Endodermal cell (in vitro differentiated cells): ENCODE measurements at regions not wholly inside any gene's neighbourhood (a gene's known extent, or its start where the extent isn't known, plus 50 kb on each side); places are given as distances from the start of the nearest gene placed in this dataset.

Experiments used
- DNase-seq: peaks from one replicate; pipeline ENCODE4 v3.0.0-alpha.2; 2017
- H3K27ac ChIP-seq: 2 replicates; pipeline ENCODE4 v1.5.1; 2013; ENCODE audit warnings: mild to moderate bottlenecking, low read depth, low read length, moderate library complexity
- H3K27me3 ChIP-seq: 2 replicates; pipeline ENCODE4 v1.6.1; 2013; ENCODE audit warnings: mild to moderate bottlenecking, low read length, moderate library complexity; ENCODE audit not compliant: insufficient read depth, control insufficient read depth, poor library complexity, severe bottlenecking
- H3K36me3 ChIP-seq: 2 replicates; pipeline ENCODE4 v1.7.0; 2013; ENCODE audit warnings: mild to moderate bottlenecking, low read length, moderate library complexity; ENCODE audit not compliant: control insufficient read depth, insufficient read depth
- H3K4me1 ChIP-seq: one replicate; pipeline ENCODE4 v1.7.0; 2013; ENCODE audit warnings: low read length; ENCODE audit not compliant: control insufficient read depth, insufficient read depth
- H3K4me3 ChIP-seq: 2 replicates; pipeline ENCODE4 v1.5.1; 2013; ENCODE audit warnings: mild to moderate bottlenecking, low read length, moderate library complexity
- H3K9ac ChIP-seq: 2 replicates; pipeline ENCODE4 v1.6.1; 2013; ENCODE audit warnings: mild to moderate bottlenecking, low read length, moderate library complexity; ENCODE audit not compliant: poor library complexity, severe bottlenecking; ENCODE audit errors: extremely low read depth
- H3K9me3 ChIP-seq: 2 replicates; pipeline ENCODE4 v1.6.1; 2013; ENCODE audit warnings: mild to moderate bottlenecking, low read length, moderate library complexity; ENCODE audit not compliant: control insufficient read depth
- H3K27ac Mint-ChIP-seq: 2 replicates; pipeline ENCODE4 v1.8.0; 2020; ENCODE audit warnings: mixed read lengths
- H3K27me3 Mint-ChIP-seq: 2 replicates; pipeline ENCODE4 v1.8.0; 2021; ENCODE audit warnings: mild to moderate bottlenecking, mixed read lengths; ENCODE audit not compliant: insufficient read depth
- H3K36me3 Mint-ChIP-seq: 2 replicates; pipeline ENCODE4 v1.8.0; 2020; ENCODE audit warnings: low read depth, mixed read lengths
- H3K4me1 Mint-ChIP-seq: 2 replicates; pipeline ENCODE4 v1.8.0; 2020; ENCODE audit warnings: mixed read lengths
- H3K4me3 Mint-ChIP-seq: 2 replicates; pipeline ENCODE4 v1.8.0; 2020; ENCODE audit warnings: mild to moderate bottlenecking, moderate library complexity, mixed read lengths
- H3K9me3 Mint-ChIP-seq: 2 replicates; pipeline ENCODE4 v1.8.0; 2020; ENCODE audit warnings: mild to moderate bottlenecking, mixed read lengths
- CTCF ChIP-seq: fragments of 200-600 bp; sonication (generic); conservative IDR thresholded peaks from 2 replicates; pipeline ENCODE4 v1.5.0; 2021; ENCODE audit warnings: antibody characterized with exemption, mild to moderate bottlenecking
- WGBS, 2 experiments: methylation state at CpG; one replicate each; pipeline versions ENCODE4 v1.1.5 to v1.1.7; 2013; ENCODE audit warnings: missing lambda C conversion rate in 2 of 2, mixed read lengths in 1 of 2; ENCODE audit not compliant: insufficient coverage in 1 of 2, insufficient read length in 1 of 2; 5-methylcytosine and 5-hydroxymethylcytosine counted together

GRCh38 chr9:36760667-36761420, 188.1 kb downstream of the MELK start:
- Histone ChIP-seq H3K36me3 (no peaks in the 10 kb centered on the region), H3K9ac (no peak overlapping the region), H3K27ac (no peak overlapping the region), H3K27me3 (no peaks in the 10 kb centered on the region), H3K9me3 (no peaks in the 10 kb centered on the region), H3K4me3 (no peak overlapping the region), H3K4me1 (no peaks in the 10 kb centered on the region)
- Mint-ChIP-seq H3K4me1 (peaks cover 3% of the 10 kb centered on the region), H3K4me3 (no peak overlapping the region), H3K36me3 (no peaks in the 10 kb centered on the region), H3K9me3 (no peaks in the 10 kb centered on the region), H3K27me3 (peaks cover 41% of the 10 kb centered on the region), H3K27ac (no peak overlapping the region)
- WGBS, 2 experiments = 81 to 88% methylated on average over 12 to 14 of the region's 14 CpGs
- no peak for TF ChIP-seq CTCF
- DNase-seq = no peak

- Histone ChIP-seq H3K4me3 (no peak overlapping the region), H3K4me1 (no peaks in the 10 kb centered on the region), H3K36me3 (no peaks in the 10 kb centered on the region), H3K9me3 (no peaks in the 10 kb centered on the region), H3K27me3 (peaks cover 7% of the 10 kb centered on the region), H3K9ac (no peak overlapping the region), H3K27ac (no peak overlapping the region)
- no peaks in the 10 kb centered on the region for H3K4me1 Mint-ChIP-seq
- TF ChIP-seq CTCF = peak; percentile 28
- DNase-seq = no peak
- H3K27ac Mint-ChIP-seq = no peak overlapping the region
- H3K9me3 Mint-ChIP-seq = no peaks in the 10 kb centered on the region
- H3K4me3 Mint-ChIP-seq = no peak overlapping the region
- peaks cover 48% of the 10 kb centered on the region for H3K27me3 Mint-ChIP-seq
- H3K36me3 Mint-ChIP-seq = no peaks in the 10 kb centered on the region
- WGBS, 2 experiments = 84 to 100% methylated on average over 1 to 10 of the region's 10 CpGs
Measured at GRCh38 chr9:36762958-36763357, 190.3 kb downstream of the MELK start.

- Mint-ChIP-seq H3K27me3 (peaks cover 52% of the 10 kb centered on the region), H3K4me3 (no peak overlapping the region), H3K9me3 (no peaks in the 10 kb centered on the region), H3K4me1 (no peaks in the 10 kb centered on the region), H3K27ac (no peak overlapping the region), H3K36me3 (no peaks in the 10 kb centered on the region)
- no peaks in the 10 kb centered on the region for H3K9me3 ChIP-seq
- H3K4me3 ChIP-seq = no peak overlapping the region
- no peaks in the 10 kb centered on the region for H3K36me3 ChIP-seq
- 92 to 95% methylated on average over 3 to 4 of the region's 4 CpGs for WGBS, 2 experiments
- H3K27ac ChIP-seq = no peak overlapping the region
- no peaks in the 10 kb centered on the region for H3K4me1 ChIP-seq
- no peak overlapping the region for H3K9ac ChIP-seq
- TF ChIP-seq CTCF = no peak
- peaks cover 15% of the 10 kb centered on the region for H3K27me3 ChIP-seq
- no peak for DNase-seq
Measured at GRCh38 chr9:36763778-36764177, 191.1 kb downstream of the MELK start.
